ENCODE measurements at regions not wholly inside any gene's neighbourhood (a gene's known extent, or its start where the extent isn't known, plus 50 kb on each side); places are given as distances from the start of the nearest gene placed in this dataset.
"Not testable (repeated sequence)": the region's sequence is repeated elsewhere in the genome, so short reads cannot be mapped to it uniquely, and the experiment has no call there.

DNA sequence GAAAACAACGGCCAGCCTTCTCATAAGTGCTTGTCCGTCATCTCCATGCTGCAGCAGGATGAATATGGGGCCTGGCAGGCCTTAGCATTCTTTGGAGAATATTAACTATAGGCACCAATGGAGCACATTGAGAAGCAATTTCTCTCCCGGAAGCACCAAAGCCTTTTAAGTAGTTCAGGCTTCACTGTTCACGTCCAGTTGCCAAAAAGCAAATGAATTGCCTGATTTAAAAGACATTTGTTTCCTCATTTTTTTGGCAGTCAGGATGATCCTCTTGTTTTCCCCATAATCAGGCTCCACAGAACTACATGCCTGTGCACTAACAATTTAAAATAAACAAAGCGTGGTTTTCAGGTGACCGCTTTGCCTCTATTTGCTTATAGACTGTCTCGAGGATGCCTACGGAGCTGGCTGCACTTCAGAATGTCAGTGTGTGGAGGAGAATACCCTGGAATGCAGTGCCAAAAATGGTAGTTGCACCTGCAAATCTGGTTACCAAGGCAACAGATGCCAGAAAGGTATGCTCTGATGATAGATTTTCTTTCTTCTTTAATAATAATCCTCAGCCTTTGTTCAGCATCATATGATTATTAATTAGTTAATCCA, 725.2 kb upstream of the GOLIM4 start:
- intact Hi-C loops (cut with DNase I): no loop called here
- ATAC-seq (ENCODE audit: poor library complexity): no peak
- DNase-seq: no peak

DNA sequence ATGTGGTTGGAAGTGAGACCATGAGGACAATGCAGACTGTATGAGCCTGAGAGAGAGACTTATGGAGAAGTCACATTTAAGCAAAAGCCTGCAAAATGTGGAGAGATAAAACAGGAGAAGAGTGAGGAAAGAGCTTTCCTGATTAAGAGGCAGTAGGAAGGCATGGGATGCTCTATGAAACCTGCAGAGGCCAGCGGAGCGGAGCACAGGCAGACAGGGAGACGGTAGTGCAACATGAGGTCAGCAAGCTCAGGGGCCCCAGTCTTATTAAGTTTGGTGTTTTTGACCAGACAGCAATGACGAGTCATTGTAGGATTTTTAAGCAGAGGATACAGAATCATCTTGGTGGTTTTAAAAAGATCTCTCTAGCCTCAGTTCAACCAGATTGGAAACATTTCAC, 721.5 kb upstream of the GOLIM4 start:
- ATAC-seq (ENCODE audit: poor library complexity) (no peak), DNase-seq (no peak)
- intact Hi-C loops (cut with DNase I): no loop called here

DNA sequence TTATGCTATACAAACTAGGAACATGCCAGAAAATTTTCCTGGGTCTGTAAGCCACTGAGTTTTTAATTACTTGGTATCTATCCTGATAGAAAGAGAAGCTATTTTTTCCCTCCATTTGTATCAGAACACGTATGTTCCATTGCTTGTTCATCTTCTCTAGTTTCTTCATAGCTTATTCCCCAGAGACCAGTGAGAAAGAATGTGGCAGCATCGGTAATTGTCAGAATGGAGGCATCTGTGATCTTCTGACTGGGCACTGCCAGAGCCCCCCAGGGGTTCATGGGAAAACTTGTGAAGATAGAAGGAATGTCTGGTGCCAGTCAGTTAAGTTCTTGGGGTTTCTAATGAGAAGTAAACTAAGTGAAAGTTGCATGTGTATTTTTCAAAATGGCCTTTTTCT, 720.2 kb upstream of the GOLIM4 start:
- ATAC-seq (ENCODE audit: poor library complexity) (no peak), DNase-seq (no peak)
- intact Hi-C loops (cut with DNase I): no loop called here

DNA sequence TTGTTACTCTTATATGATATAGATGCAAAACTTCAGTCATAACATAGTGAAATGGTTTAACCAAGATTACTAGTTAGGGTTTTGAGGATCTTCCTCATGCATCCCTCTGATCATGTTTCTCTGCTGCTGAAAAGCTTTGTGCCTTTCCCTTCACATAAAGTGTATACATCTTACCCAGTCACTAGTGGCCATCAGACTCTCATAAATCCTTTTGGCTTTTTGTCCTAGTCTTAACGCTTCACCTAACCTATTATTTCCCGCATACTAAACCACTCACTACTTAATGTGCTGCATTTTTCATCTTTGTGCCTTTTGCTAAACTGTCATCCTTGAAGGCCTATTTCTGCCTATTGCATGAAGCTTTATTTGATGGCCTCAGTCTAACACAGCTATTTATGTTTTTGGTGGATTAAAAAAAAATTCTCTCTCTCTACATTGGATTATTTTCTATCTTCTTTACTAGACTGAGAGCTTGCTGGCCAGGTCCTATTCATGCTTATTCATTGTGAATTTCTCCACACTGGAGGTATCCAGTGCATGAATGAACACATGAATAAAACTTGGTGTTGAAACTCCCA, 717.6 kb upstream of the GOLIM4 start:
- DNase-seq: no peak
- intact Hi-C loops (cut with DNase I): no loop called here
- no peak for ATAC-seq (ENCODE audit: poor library complexity)

DNA sequence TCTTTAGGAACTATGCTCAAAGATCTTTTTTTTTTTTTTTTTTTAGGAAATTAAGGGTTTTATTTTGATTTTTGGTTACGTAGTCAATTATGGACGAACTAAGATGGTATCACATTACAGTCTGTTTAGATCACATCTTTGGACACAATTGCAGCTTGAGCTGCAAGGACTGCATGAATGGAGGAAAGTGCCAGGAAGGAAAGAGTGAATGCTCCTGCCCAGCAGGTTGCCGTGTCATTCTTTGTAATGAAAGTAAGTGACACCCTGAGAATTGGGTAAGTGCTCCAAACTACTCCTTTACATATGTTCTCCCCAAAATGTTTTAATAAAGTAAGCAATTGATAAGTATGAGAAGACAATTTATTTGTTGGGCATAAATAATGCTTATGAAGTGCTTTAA, 716.5 kb upstream of the GOLIM4 start:
- intact Hi-C loops (cut with DNase I): no loop called here
- ATAC-seq (ENCODE audit: poor library complexity) (no peak), DNase-seq (no peak)

DNA sequence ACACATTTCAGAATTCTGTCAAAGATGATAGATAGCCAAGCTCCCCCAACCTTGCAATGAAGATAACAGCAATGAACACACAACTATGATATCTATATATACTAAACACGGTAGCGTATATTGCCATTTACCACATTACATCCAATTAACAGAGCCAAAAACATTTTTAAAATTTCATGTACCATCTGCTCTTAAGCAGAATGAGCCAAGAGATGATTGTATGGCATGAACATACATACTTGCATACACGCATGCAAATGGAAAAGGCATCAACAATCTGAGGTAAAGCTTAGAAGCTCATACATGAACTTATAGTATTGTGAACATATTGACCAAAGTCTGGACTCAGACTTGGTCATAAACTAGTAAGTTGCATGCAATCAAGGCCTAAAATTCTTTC, 712.9 kb upstream of the GOLIM4 start:
- DNase-seq (no peak), ATAC-seq (ENCODE audit: poor library complexity) (no peak)
- intact Hi-C loops (cut with DNase I): no loop called here

DNA sequence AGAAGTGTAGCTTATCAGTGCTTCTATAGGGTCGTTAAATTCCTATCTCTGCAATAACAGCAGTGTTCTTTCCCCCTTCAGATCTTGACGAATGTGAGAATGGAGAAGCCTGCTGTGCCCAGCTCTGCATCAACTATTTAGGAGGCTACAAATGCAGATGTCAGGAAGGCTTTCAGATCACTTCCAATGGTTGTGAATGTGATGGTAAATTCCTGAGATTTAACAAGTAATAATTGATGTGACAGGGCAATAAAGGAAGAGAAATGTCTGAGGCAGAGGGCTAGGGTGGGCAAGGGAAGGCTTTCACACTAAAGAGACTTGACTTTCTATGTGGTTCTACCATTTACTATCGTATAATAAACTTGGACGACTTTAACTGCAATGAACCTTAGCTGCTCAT, 711.7 kb upstream of the GOLIM4 start:
- intact Hi-C loops (cut with DNase I): no loop called here
- DNase-seq: no peak
- ATAC-seq (ENCODE audit: poor library complexity): no peak

DNA sequence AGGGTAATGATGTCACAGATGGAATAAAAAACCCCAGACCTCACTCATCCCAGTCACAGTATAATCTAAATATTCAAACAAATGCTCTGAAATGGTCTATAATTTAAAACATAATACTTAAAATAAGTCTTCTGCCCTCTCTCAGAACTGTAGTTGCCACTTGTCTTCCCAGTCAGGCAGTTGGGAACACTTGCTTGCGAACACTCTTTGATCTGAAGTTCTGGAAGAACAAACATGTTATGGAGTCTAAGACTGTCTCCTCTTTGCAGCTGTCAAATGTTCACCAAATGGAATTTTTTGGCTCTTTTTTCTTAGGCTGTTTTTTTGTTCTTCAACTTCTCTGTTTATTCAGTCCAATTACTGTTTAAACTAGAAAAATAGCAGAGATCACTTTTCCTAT, 711.1 kb upstream of the GOLIM4 start:
- ATAC-seq (ENCODE audit: poor library complexity) (no peak), DNase-seq (no peak)
- intact Hi-C loops (cut with DNase I): no loop called here

DNA sequence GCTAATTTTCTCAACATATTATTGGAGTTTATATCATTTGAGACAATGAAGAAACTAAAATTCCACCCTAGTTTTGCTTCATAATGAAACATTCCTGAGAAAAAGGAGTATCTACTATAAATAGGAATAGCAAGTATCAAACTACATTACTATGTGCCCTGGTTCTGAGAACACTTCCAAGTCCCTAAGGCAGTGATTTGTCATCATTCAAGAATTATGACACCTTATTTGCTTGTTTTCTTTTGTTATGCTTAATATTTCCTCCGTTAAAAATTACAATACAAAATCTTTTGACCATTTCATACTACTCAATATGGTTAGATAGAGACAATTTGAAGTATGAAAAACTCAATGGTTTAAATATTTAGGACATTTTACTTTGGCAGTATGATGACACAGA, 707.8 kb upstream of the GOLIM4 start:
- DNase-seq (no peak), ATAC-seq (ENCODE audit: poor library complexity) (no peak)
- intact Hi-C loops (cut with DNase I): no loop called here

DNA sequence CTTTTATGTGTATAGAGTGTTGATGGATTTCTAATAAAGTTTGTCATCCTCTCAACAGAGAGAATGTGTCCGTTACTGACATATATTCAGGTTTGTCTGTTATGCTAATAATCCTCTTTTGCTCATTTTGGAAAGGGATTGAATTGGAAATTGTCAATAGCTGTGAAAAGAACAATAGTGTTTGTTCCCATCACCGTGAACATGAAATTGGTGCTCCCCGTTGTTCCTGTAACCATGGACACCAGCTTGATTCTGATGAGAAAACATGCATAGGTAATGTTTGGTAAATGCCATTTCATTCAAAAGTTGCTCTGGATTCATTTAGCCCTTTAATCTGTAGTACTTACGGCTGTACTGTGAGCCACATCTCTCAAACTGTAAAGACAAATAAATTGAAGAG, 707.0 kb upstream of the GOLIM4 start:
- ATAC-seq (ENCODE audit: poor library complexity): no peak
- intact Hi-C loops (cut with DNase I): no loop called here

DNA sequence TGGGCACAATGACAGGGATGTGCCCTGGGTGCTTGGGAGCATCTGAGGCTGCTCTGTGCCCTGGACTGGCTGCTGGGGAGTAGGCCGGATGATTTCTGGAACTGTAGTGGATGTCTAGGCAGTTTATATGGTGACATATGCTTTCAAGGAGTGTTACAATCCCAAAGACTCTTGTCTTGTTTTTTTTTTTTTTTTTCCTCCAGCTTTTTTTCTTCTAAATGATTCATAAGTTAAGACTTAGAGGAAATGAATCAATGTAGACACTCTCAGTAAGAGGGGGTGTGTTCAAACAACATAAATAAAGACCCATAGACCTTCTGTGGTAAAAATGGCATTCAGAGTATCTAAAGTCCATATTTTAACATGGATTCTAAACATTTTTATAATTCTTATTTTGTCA, 706.1 kb upstream of the GOLIM4 start:
- ATAC-seq (ENCODE audit: poor library complexity) (no peak), DNase-seq (no peak)
- intact Hi-C loops (cut with DNase I): no loop called here

More for the DNA sequence above, 707.0 kb upstream of the GOLIM4 start:
- no peak for DNase-seq

DNA sequence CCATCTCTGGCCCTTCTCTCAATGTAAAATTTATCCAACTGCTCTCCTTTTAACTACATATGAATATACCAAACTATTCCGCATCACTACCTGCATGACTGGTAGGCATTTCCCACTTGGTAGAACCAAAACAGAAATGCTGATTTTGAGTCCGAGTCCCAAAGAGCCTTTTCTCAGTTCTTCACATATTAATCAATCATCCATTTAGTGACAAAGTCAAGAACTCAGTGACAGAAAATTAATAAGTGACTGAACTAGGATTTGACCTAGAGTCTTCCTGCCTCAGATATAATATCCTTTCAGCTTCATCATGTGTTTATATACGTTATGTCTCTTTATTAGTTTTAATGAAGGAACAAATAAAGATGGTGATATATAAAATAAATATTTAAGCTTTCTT, 700.6 kb upstream of the GOLIM4 start:
- ATAC-seq (ENCODE audit: poor library complexity) (no peak), DNase-seq (no peak)
- intact Hi-C loops (cut with DNase I): no loop called here

DNA sequence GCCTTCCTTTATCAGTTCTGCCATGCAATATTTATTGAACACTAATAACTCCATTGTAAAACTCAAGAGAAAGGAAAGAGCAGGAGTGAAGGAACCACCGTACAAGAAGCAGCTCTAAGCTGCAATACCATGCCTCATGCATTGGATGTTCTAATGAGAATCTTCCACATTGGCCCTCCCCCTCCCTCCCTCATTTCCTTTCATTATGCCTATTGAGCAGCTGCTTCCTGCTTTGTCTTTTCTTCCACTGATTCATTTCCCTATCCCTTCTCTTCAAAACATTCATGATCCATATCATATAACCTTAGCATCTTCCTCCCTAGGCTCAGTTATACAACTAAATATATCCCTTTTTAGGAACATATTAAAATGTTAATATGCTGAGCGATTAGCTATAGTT, 698.7 kb upstream of the GOLIM4 start:
- intact Hi-C loops (cut with DNase I): no loop called here

DNA sequence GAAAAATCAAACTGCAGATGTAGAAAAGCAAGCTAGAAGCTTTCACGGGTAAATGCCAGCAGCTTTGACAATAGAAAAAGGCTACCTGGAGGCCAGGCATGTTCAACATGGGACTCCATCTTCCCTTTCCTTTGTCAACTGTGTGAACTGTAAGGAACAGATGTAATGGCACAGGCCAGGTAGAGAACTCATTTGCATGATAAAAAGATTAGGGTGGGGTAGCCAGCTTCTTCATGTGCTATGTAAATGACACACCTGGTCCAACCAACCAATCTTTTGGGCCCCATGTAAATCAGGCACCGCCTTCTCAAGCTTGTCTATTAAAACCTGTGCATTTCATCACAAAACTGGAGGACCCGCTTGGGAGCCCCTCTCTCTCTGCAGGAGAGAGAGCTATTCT, 686.5 kb upstream of the GOLIM4 start:
- DNase-seq: no peak
- ATAC-seq (ENCODE audit: poor library complexity): no peak
- intact Hi-C loops (cut with DNase I): no loop called here

More for the DNA sequence above, 698.7 kb upstream of the GOLIM4 start:
- DNase-seq (no peak), ATAC-seq (ENCODE audit: poor library complexity) (no peak)

DNA sequence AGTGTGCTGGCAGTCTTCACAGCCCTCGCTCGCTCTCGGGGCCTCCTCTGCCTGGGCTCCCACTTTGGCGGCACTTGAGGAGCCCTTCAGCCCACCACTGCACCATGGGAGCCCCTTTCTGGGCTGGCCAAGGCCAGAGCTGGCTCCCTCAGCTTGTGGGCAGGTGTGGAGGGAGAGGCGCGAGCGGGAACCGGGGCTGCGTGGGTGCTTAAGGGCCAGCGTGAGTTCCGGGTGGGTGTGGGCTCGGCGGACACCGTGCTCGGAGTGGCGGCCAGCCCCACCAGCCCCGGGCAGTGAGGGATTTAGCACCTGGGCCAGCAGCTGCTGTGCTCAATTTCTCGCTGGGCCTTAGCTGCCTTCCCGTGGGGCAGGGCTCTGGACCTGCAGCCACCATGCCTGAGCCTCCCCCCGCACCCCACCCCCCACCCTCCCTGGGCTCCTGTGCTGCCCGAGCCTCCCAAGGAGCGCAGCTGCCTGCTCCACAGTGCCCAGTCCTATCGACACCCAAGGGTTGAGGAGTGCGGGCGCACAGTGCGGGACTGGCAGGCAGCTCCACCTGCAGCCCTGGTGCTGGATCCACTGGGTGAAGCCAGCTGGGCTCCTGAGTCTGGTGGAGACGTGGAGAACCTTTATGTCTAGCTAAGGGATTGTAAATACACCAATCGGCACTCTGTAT, 684.4 kb upstream of the GOLIM4 start:
- DNase-seq; ATAC-seq (ENCODE audit: poor library complexity); intact Hi-C loops (cut with DNase I): not testable (repeated sequence)

DNA sequence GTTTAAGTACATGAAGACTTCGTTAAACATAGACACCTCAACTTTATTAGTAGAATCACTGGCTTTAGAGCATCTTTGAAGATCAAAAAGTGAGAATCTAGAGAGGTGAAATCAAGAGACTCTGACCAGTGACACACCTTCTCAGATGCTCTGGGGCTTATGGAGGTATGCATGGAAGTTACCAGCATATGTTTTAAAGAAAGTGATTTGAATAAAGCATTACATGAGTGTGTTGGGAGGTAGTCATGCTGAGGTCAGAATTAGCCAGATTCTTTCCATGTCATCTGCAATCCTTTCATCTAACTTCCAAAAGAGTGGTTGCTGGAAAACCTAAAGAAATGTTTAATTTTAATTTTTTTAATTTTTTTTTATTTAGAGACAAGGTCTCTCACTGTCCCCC, 658.0 kb upstream of the GOLIM4 start:
- intact Hi-C loops (cut with DNase I): no loop called here
- DNase-seq (no peak), ATAC-seq (ENCODE audit: poor library complexity) (no peak)

DNA sequence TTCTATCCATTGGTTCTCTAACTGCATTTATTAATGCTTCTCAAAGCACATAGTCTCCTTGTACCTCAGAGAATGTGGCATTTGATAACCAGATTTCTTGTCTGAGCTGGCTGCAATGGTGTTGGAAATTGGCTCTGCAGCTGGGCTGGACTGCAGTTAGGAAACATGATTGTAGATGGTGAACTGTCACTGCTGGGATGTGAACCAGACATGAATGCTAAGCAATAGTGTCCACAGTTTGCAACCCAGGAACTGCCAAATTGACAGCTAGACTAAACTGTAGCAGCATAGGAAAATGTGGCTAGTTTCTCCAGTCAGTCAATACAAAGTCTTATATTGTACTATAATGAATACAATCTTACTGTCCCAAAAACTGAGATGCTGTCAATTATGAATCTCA, 656.6 kb upstream of the GOLIM4 start:
- intact Hi-C loops (cut with DNase I): no loop called here
- DNase-seq (no peak), ATAC-seq (ENCODE audit: poor library complexity) (no peak)

DNA sequence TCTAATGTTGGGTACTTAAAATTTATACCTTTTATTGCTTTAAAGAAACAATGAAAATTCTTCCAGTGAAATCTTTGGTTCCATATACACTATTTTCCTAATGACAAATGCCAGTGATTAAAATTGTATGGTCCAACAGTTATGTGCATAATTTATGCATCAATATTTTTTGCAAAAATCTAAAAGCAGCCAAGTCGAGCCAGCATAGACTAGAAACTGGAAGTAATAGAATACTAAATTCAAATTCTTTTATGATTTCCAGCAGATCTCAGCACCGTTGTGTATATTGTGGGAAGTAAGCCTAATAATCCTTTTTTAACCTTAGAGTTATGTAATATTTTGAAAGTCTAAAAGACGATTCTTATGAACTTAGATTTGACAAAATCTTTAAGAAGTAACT, 652.0 kb upstream of the GOLIM4 start:
- DNase-seq (no peak), ATAC-seq (ENCODE audit: poor library complexity) (no peak)
- intact Hi-C loops (cut with DNase I): no loop called here

DNA sequence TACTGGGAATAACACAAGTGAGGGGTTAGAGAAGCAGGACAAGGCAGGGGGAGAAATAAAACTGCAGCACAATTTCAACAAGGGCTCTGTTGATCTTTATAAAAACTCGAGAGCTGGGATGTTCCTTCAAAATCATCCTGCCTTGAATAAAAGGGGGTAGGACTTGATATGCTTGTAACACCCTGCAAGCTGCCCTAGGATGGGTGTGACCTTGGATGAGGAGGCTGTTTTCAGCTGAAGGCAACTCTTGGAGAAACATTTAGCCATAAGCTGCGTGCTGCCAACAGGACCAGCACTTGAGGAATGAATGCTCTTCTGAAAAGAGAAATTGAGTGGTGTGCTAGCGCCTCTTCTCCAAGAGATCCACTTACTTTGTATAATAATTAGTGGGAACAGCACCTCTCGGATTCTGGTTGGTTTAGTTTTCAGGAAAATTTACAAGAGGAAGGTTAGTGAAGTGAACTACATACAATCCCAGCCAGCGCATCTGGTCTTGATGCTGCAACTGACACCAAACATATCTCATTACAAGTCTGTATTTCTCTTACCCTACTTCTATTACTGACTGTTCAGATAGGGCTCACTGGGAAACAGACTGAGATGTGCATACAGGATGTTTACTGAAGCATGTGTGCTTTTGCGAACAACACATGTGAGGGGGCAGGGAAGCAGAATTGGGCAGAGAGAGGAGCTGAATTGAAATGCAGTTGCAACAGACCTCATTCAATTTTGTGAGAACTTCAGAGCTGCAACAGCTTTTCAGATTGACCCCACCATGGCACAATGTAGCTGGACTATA, 643.0 kb upstream of the GOLIM4 start:
- intact Hi-C loops (cut with DNase I): no loop called here
- ATAC-seq (ENCODE audit: poor library complexity): no peak
- DNase-seq: no peak

DNA sequence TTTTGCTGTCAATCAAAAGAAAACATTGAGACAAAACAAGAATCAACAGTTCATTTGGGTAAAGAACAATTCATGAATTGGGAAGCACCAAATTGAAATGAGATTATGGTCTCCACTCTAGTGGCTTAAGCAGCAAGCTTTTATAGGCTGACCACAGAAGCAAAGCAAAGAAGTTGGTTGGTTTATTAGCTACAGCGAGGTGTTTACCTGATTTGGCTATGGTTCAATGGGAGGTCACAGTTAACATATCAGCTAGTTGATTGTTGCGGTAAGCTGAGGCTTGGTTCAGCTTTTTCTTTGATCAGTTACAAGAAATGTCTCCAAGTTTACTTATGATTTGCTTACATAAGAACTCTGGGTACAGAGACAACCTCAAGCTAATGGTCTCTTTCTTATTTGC, 640.5 kb upstream of the GOLIM4 start:
- no peak for DNase-seq
- intact Hi-C loops (cut with DNase I): no loop called here
- no peak for ATAC-seq (ENCODE audit: poor library complexity)

All from Right ventricle myocardium superior (tissue), 1 donor.